Stimulated activated CD4-positive, alpha-beta T cell treated with anti-CD3 and anti-CD28 coated beads, Interleukin-4, amount 100 ng/mL, for 48 hours (primary cell): ENCODE measurements at regions not wholly inside any gene's neighbourhood (a gene's known extent, or its start where the extent isn't known, plus 50 kb on each side); places are given as distances from the start of the nearest gene placed in this dataset.
"Not testable (repeated sequence)": the region's sequence is repeated elsewhere in the genome, so short reads cannot be mapped to it uniquely, and the experiment has no call there.

Experiments
- DNase-seq, 2 donors: peaks; one replicate each; pipeline ENCODE4 v3.0.0-alpha.2; 2020; ENCODE audit warnings: low read depth in 2 of 2

DNA sequence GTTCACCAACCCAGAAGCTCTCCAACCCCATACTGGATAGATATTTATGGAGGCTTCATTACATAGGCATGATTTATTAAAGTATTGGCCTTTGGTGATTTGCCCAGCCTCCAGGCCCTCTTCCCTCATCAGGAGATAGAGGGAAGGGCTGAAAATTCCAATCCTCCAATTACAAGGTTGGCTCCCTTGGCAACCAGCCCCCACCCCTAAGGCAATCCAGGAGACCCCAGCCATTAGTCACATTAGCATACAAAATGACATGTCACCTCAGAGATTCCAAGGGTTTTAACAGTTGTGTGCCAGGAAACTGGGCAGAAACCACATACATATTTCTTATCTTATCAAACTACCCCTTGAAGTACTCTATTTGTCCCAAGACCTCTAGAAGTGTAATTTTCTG, 210.0 kb downstream of the HINT1 start:
- DNase-seq: no peak

DNA sequence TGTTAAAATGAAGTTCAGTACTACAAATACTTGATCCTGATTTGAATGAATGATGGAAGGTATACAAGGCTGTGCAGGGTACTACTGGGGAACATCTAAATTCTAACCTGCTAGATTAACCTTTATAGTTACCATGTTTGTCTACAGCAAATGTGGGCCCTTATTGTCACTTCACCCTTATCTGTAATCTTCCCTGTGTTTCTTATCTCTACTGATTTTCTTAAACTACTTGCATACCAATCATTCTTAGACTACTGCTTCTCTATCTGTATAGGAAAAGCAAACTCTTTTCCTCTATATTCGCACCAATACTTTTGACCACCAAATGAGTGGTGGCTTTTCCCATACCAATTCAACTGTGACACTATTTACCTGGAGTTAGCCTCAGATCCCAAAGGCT, 210.7 kb downstream of the HINT1 start:
- DNase-seq: no peak

DNA sequence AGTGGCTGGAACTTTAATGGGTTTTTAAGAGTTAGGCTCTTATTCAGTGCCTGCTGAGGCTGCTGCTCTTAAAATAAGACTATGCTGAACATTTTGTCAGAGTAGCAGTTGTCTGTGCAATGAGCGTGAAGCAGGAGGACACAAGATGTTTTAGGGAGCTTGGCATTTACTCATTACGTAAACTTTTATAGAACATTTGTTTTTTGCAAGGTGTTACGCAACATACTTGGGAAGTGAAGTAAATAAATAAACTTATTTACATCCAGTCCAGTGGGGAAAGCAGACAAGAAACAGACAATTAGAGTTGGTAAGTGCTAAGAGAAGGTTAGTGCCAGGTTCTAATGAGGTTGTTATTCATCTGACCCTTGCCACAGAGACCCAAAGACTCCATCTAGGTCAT, 226.0 kb downstream of the HINT1 start:
- no peak for DNase-seq

DNA sequence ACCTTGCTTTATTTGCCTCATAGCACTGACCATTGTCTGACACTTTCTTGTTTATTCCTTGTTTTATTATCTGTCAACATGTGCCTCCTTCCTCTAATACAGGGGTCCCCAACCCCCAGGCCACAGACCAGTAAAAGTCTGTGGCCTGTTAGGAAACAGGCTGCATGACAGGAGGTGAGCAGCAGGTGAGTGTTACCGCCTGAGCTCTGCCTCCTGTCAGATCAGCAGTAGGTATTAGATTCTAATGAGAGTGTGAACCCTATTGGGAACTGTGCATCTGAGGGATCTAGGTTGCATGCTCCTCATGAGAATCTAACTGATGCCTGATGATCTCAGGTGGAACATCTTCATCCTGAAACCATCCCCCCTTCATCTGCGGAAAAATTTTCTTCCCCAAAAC, 228.0 kb downstream of the HINT1 start:
- DNase-seq: no peak

DNA sequence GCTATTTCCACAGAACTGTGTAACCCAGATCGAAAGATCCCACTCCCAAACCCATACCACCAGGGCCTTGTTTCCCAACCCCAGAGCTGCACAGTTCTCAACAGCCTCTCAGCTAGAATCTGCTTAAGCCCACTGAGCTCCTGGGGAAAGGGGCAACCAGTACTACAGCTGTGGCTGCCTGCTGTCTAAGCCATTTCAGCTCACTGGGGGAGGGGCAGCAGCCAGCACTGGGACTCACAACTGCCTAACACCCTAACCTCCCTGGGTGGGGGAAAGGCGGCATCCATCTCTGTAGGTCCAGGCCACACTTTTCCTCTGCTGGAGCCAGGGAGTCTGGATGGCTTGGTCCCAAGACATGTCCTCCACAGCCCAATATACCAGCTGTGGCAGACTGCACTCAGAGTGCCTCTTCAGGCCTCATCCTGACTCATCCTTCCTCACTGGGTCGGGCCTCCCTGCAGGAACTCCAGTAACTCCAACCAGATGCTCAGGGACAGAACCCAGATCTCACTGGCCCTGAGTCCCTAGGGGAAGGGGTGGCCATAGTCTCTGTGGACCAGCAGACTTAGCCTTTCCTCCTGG, 241.4 kb downstream of the HINT1 start:
- no peak for DNase-seq

DNA sequence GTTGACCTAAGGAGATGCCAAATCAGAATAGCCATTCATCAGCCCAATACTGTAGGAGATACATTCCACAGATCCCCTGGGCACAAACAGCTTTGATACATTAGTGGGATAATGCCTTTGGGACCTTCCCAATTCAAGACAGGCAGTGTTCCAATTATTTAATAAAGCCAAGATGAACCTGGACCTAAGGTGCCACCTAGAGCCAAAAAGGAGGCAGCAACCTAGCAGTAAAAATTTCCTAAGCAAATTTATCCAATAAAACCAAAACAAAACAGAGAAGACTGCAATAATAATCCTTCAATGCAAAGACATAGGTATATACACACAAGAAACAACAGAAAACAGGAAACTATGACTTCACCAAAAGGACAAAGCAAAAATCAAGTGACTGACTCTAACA, 253.0 kb downstream of the HINT1 start:
- no peak for DNase-seq

DNA sequence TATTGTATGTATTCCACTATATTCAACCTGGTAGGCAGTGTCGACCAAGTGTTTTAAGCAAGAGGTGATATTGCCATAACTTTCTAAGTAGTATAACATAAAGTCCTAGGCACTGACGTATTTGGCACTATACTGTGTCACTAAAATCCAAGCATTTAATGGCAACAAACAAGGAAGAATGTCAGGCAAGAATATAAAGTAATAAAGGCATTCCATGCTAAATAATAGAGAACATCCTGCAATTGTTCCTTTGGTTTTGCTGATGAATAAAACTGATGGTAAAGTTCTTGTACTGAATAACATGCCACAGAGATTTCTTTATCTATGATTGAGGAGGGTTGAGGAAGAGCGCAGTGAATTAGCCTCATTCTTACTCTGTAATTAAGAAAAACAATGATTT, 256.9 kb downstream of the HINT1 start:
- no peak for DNase-seq

DNA sequence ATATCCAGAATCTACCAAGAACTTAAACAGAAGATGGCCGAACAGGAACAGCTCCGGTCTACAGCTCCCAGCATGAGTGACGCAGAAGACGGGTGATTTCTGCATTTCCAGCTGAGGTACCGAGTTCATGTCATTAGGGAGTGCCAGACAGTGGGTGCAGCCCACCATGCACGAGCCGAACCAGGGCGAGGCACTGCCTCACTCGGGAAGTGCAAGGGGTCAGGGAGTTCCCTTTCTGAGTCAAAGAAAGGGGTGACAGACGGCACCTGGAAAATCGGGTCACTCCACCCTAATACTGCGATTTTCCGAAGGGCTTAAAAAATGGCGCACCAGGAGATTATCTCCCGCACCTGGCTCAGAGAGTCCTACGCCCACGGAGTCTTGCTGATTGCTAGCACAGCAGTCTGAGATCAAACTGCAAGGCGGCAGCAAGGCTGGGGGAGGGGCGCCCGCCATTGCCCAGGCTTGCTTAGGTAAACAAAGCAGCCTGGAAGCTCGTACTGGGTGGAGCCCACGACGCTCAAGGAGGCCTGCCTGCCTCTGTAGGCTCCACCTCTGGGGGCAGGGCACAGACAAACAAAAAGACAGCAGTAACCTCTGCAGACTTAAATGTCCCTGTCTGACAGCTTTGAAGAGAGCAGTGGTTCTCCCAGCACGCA, 267.4 kb downstream of the HINT1 start:
- not testable (repeated sequence) for DNase-seq

DNA sequence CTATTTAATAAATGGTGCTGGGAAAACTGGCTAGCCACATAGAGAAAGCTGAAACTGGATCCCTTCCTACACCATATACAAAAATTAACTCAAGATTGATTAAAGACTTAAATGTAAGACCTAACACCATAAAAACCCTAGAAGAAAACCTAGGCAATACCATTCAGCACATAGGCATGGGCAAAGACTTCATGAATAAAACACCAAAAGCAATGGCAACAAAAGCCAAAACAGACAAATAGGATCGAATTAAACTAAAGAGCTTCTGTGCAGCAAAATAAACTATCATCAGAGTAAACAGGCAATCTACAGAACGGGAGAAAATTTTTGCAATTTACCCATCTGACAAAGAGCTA, 267.9 kb downstream of the HINT1 start:
- DNase-seq: not testable (repeated sequence)

DNA sequence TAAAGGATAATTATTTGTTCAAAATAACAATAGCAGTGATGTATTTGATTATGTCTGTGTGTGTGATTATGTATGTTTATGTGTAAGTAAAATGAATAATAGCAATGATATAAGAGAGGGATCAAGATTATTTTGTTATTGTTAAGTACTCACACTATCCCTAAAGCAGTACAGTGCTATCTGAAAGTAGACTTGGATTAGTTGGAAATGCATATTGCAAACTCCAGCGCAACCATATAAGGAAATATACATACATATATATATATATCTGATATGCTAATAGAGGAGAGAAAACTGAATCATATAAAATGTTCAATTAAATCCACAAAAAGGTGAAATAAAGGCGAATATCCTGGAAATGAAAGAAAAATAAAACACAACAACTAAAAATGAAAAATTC, 268.4 kb downstream of the HINT1 start:
- DNase-seq: no peak

DNA sequence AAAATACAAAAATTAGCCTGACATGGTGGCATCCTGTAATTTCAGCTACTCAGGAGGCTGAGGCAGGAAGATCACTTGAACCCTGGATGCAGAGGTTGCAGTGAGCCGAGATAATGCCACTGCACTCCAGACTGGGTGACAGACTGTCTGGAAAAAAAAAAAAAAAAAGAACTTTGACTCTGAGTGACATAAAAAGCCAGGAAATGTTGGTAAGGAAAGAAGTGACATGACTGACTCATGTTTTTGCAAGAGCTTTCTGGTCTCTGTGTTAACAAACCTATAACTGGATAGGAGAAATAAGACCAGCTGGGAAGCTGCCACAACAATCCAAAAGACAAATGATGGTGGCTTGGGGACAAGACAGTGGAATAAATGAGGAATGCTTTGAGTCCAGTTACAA, 272.1 kb downstream of the HINT1 start:
- DNase-seq: no peak

DNA sequence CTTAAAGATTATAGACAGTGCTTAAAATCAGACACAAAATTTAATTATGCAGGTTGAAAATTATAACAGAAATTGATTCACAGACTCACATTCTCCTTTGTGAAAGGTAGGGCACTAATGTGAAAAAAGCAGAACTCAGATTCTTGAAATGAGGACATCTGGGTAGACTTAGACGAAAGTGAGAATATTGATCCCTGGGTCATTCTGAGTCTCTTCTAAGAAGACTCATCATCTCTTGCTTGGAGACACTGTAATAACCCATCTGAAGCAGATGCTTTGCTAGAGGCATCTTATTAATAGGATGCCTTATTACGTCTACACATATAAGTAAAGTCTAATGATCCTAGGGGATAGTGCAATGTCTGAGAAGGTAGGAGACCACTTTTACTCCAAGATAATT, 274.4 kb downstream of the HINT1 start:
- no peak for DNase-seq

DNA sequence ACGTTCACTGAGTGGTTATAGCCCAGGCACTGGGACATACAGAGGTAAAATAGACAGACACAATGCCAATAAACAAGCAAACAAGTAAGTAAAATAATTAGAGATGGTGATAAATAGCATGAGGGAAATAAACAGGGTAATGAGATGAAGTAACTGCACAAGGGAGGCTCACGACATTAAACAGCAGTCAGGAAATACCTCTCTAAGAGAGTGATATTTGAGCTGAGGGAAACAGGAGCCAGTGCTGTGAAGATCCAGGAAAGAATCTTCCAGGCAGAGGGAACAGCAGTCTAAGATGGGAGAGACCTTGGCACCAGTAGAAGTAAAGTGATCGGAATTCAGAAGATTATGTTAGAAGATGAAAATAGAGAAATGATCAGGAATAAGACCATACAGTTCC, 279.4 kb downstream of the HINT1 start:
- no peak for DNase-seq

DNA sequence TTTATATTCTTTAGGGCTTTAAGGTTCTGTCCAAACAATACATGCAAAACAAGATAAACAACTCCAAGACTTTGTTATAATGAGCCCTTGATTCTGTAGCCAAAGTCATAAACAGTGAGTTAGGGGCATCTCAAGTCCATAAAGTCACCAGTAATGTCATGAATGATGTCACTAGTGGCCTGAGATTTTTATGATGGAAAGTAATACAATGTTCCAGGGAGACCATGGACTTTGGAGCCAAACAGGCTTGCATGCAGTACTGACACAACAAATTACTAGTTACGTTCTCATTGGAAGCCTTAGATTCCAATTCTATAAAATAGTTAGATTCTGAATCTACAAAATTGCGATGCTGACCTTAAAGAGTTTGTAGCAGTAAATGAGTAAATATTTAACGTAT, 280.0 kb downstream of the HINT1 start:
- DNase-seq: no peak

DNA sequence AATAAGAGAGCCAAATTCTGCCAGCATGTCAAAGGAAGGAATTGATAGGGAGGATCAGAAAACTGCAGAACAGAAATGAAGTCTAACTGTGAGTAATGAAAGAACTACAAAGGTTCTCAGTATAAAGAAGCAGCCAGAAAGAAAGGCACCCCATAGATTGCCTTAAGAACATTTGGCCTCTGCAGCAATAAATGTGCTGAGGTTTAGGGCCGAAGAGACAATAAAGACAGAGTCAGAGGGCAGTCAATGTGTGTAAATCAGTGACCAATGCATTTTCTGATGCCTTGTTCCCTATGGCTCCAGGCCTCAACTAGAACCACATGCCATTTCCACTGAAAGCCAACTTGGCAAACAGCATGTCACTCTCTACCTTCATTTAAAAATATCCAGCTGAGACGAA, 281.0 kb downstream of the HINT1 start:
- no peak for DNase-seq

DNA sequence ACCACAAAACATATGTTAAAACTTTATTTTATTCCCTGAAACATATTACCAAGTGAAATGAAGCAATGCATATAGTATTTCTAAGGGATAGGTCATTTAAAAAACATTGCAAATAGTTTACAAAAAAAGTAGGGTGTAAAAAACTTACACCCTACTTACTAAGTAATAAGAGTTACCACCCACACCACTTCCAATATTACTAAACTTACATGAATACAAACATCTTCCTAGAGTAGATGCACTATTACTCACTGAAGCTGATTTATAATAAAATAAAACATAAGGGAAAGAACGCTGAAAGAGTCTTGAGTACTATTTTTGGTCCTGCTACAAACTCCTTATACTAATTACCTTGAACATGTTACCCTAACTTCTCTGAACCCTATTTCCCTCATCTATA, 289.4 kb downstream of the HINT1 start:
- DNase-seq: no peak

DNA sequence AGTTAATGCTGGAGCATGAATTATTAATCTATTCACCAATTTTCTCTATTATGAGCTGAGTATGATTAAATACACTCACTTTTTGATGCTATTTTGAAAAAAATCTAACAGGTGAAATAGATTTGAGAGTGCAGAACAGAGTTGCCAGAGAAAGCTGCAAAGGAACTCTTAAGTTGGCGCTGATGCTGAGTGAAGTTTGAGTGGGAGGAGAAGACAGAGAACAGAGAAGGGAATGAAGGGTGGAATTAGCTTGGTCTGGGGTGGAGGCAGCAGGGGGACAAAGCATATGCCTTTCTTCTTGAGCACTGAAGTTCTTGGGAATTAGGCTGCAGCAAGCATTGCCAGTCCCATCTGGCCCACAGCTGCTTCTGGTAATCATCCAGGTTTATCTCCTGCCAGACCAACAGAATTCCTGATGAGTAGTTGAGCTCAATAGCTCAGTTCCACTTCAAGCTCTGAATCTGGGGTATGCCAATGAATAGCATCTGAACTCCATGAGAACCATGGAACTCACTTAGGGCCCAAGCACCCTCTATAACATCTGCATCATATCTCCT, 290.1 kb downstream of the HINT1 start:
- no peak for DNase-seq

DNA sequence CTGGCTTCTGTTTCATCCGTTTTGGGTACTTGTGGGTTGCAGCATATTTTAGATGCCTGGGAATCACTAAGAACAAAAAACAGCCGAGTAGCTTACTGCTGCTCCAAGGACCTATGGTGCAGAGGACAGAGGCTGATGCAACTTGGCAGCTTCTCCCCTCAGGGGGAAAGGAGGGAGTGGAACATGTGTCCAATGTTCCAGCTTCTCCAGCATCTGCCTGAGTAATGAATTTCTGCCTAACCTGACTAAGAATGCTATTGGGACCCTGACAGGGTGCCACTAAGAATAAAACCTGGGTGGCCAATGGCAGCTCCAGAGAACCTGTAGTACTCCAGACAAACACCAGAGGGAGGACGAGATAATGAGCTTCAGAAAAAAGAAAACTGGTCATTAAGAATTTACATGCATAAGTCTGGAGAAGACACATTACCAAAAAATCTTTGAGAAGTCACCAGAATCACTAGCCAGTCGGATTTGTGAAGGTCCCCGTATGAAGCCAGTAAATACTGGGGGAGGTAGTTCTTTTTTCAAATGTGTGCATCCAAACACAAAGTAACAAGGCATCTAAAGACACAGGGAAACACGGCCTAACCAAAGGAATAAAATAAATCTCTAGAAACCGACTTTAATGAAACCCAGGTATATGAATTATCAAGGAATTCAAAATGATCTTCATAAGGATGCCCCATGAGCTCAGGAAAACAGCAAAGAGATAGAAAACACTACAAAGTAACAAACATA, 293.5 kb downstream of the HINT1 start:
- peak; percentile 22 to 29 for DNase-seq

DNA sequence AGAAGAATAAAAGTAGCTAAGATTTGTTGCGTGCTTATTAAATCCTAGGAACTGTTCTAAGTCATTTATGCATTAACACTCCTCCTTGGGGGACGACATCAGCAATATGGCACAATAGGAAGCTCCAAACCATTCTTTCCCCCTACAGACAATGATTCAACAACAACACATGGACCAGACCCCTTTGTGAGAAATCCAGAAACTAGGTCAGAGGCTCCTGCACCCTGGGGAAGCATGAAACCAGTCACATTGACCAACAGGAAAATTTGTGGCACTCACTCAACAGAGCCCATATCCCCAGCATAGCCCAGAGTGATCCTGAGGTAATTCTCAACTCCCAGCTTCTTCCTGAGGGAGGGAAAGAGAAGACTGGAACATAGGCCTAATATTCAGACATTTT, 294.4 kb downstream of the HINT1 start:
- no peak for DNase-seq

DNA sequence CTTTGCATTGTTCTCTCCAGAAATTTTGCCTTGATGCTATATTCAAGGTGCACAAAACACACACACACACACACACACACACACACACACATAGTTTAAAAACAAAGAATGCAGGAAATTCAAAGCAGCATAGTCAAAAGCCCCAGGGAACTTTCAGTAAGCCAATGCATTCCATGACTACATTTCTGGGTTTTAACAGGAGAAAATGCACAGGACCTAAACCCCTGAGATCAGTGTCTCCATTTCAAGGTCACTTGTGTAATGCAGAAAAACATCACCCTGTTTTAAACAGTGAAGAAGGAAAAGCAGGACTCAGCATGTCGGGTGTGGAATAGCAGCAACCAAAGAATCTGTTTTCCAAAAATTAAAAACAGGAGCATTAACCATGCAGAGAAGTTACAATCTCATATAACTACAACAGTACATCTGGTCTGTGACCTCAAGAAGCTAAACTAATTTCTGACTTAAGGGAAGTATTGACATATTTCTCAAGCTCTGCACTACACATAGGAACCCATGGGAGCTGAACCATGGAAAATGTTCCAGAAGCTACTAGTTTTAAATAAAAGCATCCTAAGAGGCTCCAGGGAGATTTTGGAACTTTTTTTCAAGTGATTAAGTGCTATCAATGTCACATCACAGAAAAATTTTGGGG, 296.7 kb downstream of the HINT1 start:
- DNase-seq: no peak

DNA sequence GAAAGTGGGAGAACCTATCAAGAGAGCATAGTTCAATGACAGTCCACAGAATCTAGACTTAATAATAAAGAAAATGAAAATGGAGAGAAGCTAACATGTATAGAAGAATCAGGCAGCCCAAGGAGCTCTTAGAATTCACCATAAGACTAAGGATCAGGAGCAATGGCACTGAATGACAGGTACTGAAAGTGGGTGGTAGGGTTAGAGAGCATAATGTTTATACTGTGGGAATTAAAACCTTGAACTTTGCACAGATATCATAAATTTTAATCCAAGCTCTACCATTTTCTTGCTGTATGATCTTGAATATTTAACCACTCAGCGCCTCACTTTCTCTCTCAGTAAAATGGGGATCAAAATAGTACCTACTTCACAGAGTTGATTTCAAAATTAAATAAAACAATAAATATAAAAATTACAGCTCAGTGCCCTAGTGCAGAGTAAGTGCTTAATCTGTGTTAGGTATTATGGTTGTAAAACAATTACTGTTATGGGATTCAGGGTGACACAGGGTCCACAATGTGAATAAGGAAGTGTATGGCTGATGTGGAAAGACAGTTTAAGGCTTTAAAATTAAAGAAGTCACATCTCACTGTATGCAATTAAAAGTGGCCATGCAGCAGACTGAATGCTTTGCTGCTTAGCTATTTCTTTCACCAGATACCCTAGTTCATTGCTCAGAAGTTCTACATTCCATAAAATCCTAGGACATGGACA, 319.8 kb downstream of the HINT1 start:
- DNase-seq: no peak
